ENCODE measurements at regions not wholly inside any gene's neighbourhood (a gene's known extent, or its start where the extent isn't known, plus 50 kb on each side); places are given as distances from the start of the nearest gene placed in this dataset.

DNA sequence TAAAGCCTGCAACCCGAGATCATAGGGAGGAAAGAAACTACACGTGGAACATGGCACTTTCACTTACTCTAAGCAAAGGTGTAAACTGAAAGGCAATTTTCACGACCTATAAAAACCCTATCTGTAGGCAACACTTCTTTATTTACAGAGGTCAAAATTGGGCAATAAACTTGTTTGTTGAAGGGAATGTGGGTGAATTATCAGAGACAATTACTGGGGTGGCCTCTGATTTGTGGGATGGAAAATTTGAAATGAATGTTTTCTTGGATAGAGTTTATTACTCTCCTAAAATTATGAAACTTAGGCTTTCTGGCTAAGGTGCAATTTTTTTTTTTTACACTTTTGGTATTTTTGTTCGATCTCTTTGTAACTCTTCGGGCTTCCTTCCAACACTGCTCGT, 734.1 kb upstream of the TENM3 start:
- Mint-ChIP-seq H3K4me3 (ENCODE audit: unreplicated experiment) (no peak overlapping the region), H3K27me3 (ENCODE audit: unreplicated experiment) (peaks cover 2% of the 10 kb centered on the region), H3K9me3 (ENCODE audit: unreplicated experiment) (no peaks in the 10 kb centered on the region), H3K36me3 (ENCODE audit: low read depth, unreplicated experiment) (no peaks in the 10 kb centered on the region), H3K4me1 (ENCODE audit: unreplicated experiment) (peaks cover 50% of the 10 kb centered on the region), H3K27ac (ENCODE audit: unreplicated experiment) (no peak overlapping the region)
- DNase-seq (ENCODE audit: low spot score): no peak
- TF ChIP-seq, protein P1, sequence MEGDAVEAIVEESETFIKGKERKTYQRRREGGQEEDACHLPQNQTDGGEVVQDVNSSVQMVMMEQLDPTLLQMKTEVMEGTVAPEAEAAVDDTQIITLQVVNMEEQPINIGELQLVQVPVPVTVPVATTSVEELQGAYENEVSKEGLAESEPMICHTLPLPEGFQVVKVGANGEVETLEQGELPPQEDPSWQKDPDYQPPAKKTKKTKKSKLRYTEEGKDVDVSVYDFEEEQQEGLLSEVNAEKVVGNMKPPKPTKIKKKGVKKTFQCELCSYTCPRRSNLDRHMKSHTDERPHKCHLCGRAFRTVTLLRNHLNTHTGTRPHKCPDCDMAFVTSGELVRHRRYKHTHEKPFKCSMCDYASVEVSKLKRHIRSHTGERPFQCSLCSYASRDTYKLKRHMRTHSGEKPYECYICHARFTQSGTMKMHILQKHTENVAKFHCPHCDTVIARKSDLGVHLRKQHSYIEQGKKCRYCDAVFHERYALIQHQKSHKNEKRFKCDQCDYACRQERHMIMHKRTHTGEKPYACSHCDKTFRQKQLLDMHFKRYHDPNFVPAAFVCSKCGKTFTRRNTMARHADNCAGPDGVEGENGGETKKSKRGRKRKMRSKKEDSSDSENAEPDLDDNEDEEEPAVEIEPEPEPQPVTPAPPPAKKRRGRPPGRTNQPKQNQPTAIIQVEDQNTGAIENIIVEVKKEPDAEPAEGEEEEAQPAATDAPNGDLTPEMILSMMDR (IDR thresholded peaks at IDR 0.05; ENCODE audit: unreplicated experiment): no peak

DNA sequence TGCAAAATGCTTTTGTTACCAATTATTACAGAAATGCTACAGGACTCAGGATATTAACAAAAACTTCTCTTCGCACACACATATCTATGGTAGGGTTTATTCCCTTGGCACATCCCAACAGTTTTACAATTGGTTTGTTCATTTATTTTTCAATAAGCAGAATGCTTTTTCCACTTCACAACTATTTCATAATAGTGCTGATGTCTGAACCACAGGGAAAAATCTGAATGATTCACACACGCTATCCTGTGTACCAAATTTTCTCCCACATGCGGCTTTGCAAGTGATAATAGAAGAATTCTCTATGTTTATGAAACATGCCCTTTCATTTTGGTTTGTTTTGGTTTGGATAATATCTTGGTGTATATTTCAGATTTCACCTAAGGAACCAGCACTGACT, 725.7 kb upstream of the TENM3 start:
- H3K36me3 Mint-ChIP-seq (ENCODE audit: low read depth, unreplicated experiment): no peaks in the 10 kb centered on the region
- peaks cover 18% of the 10 kb centered on the region for H3K4me1 Mint-ChIP-seq (ENCODE audit: unreplicated experiment)
- no peak overlapping the region for H3K27ac Mint-ChIP-seq (ENCODE audit: unreplicated experiment)
- peaks cover 4% of the 10 kb centered on the region for H3K27me3 Mint-ChIP-seq (ENCODE audit: unreplicated experiment)
- TF ChIP-seq, protein P1 (IDR thresholded peaks at IDR 0.05; ENCODE audit: unreplicated experiment): no peak
- H3K9me3 Mint-ChIP-seq (ENCODE audit: unreplicated experiment): peaks cover 4% of the 10 kb centered on the region
- no peak overlapping the region for H3K4me3 Mint-ChIP-seq (ENCODE audit: unreplicated experiment)
- DNase-seq (ENCODE audit: low spot score): no peak

DNA sequence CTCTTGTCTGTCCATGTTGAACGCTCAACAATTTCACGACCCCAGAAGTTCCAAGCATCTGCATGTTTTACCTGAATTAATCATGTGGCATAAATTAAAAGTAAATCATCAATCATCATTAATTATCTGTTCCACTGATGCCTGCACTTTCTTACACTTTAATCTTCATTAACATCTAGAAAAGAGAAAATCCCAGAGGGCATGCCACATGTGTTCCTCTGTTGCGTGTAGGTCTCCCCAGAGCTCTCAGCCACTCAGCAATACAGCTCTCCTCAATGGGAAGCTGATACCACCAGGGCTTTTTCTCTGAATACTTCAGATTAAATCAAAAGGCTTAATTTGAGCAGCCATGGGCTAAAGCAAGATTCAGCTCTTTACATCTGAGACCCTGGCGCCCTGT, 722.4 kb upstream of the TENM3 start:
- H3K9me3 Mint-ChIP-seq (ENCODE audit: unreplicated experiment): peaks cover 4% of the 10 kb centered on the region
- TF ChIP-seq, protein P1 (IDR thresholded peaks at IDR 0.05; ENCODE audit: unreplicated experiment): no peak
- H3K4me1 Mint-ChIP-seq (ENCODE audit: unreplicated experiment): peaks cover 34% of the 10 kb centered on the region
- peaks cover 4% of the 10 kb centered on the region for H3K27me3 Mint-ChIP-seq (ENCODE audit: unreplicated experiment)
- H3K36me3 Mint-ChIP-seq (ENCODE audit: low read depth, unreplicated experiment): no peaks in the 10 kb centered on the region
- H3K4me3 Mint-ChIP-seq (ENCODE audit: unreplicated experiment): no peak overlapping the region
- H3K27ac Mint-ChIP-seq (ENCODE audit: unreplicated experiment): no peak overlapping the region
- DNase-seq (ENCODE audit: low spot score): no peak

DNA sequence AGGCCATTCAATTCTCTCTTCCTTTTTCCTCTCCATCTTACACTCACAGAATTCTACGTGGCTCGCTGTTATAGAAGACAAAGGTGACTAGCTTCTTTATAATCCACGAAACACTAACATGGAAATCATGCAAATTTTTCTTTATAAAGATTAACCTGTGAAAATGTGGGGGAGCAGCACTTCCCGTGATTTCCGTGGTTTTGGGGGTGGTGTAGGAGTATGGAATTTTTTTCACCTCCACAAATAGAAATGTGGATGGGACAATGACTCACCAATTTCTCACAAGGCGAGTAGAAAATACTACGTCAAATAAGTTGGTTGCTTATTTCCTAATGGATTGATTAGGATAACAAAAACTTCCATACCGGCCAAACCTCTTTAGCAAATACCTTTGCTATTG, 719.2 kb upstream of the TENM3 start:
- H3K36me3 Mint-ChIP-seq (ENCODE audit: low read depth, unreplicated experiment): no peaks in the 10 kb centered on the region
- no peak for DNase-seq (ENCODE audit: low spot score)
- TF ChIP-seq, protein P1 (IDR thresholded peaks at IDR 0.05; ENCODE audit: unreplicated experiment): no peak
- H3K4me3 Mint-ChIP-seq (ENCODE audit: unreplicated experiment): no peak overlapping the region
- H3K27me3 Mint-ChIP-seq (ENCODE audit: unreplicated experiment): peaks cover 4% of the 10 kb centered on the region
- H3K27ac Mint-ChIP-seq (ENCODE audit: unreplicated experiment): peak overlapping the region; percentile 99
- H3K4me1 Mint-ChIP-seq (ENCODE audit: unreplicated experiment): peaks cover 43% of the 10 kb centered on the region
- peaks cover 4% of the 10 kb centered on the region for H3K9me3 Mint-ChIP-seq (ENCODE audit: unreplicated experiment)

DNA sequence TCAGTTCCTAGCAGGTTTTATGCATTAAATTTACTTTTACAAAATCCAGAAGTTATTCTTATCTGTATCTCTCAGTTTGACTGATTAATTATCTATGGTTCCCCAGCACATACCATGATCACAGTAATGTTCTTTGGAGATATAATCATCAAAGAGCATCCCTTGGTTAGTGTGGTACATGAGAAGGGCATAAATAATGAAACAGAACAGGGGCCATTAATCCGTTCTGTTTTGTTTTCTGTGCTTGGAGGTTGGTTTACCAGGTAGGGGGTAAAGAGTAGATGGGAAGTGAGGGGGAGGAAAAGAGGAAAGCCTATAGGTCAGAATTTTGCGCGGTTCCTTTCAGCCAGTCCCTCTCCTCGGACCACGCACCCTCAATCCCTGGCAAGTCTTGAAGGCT, 718.7 kb upstream of the TENM3 start:
- peaks cover 4% of the 10 kb centered on the region for H3K27me3 Mint-ChIP-seq (ENCODE audit: unreplicated experiment)
- H3K4me1 Mint-ChIP-seq (ENCODE audit: unreplicated experiment): peaks cover 47% of the 10 kb centered on the region
- H3K36me3 Mint-ChIP-seq (ENCODE audit: low read depth, unreplicated experiment): no peaks in the 10 kb centered on the region
- no peak for DNase-seq (ENCODE audit: low spot score)
- H3K27ac Mint-ChIP-seq (ENCODE audit: unreplicated experiment): peak overlapping the region; percentile 99
- TF ChIP-seq, protein P1 (IDR thresholded peaks at IDR 0.05; ENCODE audit: unreplicated experiment): no peak
- H3K4me3 Mint-ChIP-seq (ENCODE audit: unreplicated experiment): no peak overlapping the region
- peaks cover 4% of the 10 kb centered on the region for H3K9me3 Mint-ChIP-seq (ENCODE audit: unreplicated experiment)

Data from endothelial cell (in vitro differentiated cells).